ENCODE measurements at regions not wholly inside any gene's neighbourhood (a gene's known extent, or its start where the extent isn't known, plus 50 kb on each side); places are given as distances from the start of the nearest gene placed in this dataset.
A peak's percentile ranks its signal among the peaks of the same experiment; 100 is the strongest.

GRCh38 chr1:4324525-4324924 is 329.9 kb upstream of the AJAP1 start:
- DNase-seq (ENCODE audit: low read depth) (no peak), FAIRE-seq (no peak)
- no peaks in the 10 kb centered on the region for H3K27me3 ChIP-seq (ENCODE audit: control insufficient read depth, insufficient read depth, low read length)
- no peak overlapping the region for H3K4me3 ChIP-seq (ENCODE audit: low read depth, low read length)
- no peaks in the 10 kb centered on the region for H3K36me3 ChIP-seq (ENCODE audit: control insufficient read depth, insufficient read depth, low read length)
- TF ChIP-seq CTCF (IDR thresholded peaks at IDR 0.05; ENCODE audit: insufficient read depth, low read length, severe bottlenecking) = no peak

- no peak for FAIRE-seq
- H3K4me3 ChIP-seq (ENCODE audit: low read depth, low read length) = no peak overlapping the region
- H3K27me3 ChIP-seq (ENCODE audit: control insufficient read depth, insufficient read depth, low read length) = no peaks in the 10 kb centered on the region
- DNase-seq (ENCODE audit: low read depth) = no peak
- no peaks in the 10 kb centered on the region for H3K36me3 ChIP-seq (ENCODE audit: control insufficient read depth, insufficient read depth, low read length)
- no peak for TF ChIP-seq CTCF (IDR thresholded peaks at IDR 0.05; ENCODE audit: insufficient read depth, low read length, severe bottlenecking)
Measured at GRCh38 chr1:4327142-4327541, 327.3 kb upstream of the AJAP1 start.

- H3K27me3 ChIP-seq (ENCODE audit: control insufficient read depth, insufficient read depth, low read length) = no peaks in the 10 kb centered on the region
- no peak for TF ChIP-seq CTCF (IDR thresholded peaks at IDR 0.05; ENCODE audit: insufficient read depth, low read length, severe bottlenecking)
- H3K4me3 ChIP-seq (ENCODE audit: low read depth, low read length) = no peak overlapping the region
- FAIRE-seq (no peak), DNase-seq (ENCODE audit: low read depth) (no peak)
- H3K36me3 ChIP-seq (ENCODE audit: control insufficient read depth, insufficient read depth, low read length) = no peaks in the 10 kb centered on the region
Measured at GRCh38 chr1:4328402-4329071, 325.9 kb upstream of the AJAP1 start.

GRCh38 chr1:4330805-4331766 is 323.3 kb upstream of the AJAP1 start:
- no peak for FAIRE-seq
- DNase-seq (ENCODE audit: low read depth) = no peak
- Histone ChIP-seq H3K27me3 (ENCODE audit: control insufficient read depth, insufficient read depth, low read length) (no peaks in the 10 kb centered on the region), H3K36me3 (ENCODE audit: control insufficient read depth, insufficient read depth, low read length) (no peaks in the 10 kb centered on the region), H3K4me3 (ENCODE audit: low read depth, low read length) (no peak overlapping the region)
- no peak for TF ChIP-seq CTCF (IDR thresholded peaks at IDR 0.05; ENCODE audit: insufficient read depth, low read length, severe bottlenecking)

- H3K36me3 ChIP-seq (ENCODE audit: control insufficient read depth, insufficient read depth, low read length) = no peaks in the 10 kb centered on the region
- H3K4me3 ChIP-seq (ENCODE audit: low read depth, low read length) = no peak overlapping the region
- FAIRE-seq = peak; percentile 100
- DNase-seq (ENCODE audit: low read depth) = no peak
- TF ChIP-seq CTCF (IDR thresholded peaks at IDR 0.05; ENCODE audit: insufficient read depth, low read length, severe bottlenecking) = no peak
- H3K27me3 ChIP-seq (ENCODE audit: control insufficient read depth, insufficient read depth, low read length) = no peaks in the 10 kb centered on the region
Measured at GRCh38 chr1:4331767-4332163, 322.6 kb upstream of the AJAP1 start.
